ENCODE measurements at regions not wholly inside any gene's neighbourhood (a gene's known extent, or its start where the extent isn't known, plus 50 kb on each side); places are given as distances from the start of the nearest gene placed in this dataset.
"Not testable (repeated sequence)": the region's sequence is repeated elsewhere in the genome, so short reads cannot be mapped to it uniquely, and the experiment has no call there.

- no peak for DNase-seq (ENCODE audit: low read depth in 3 of 3)
These were observed 56.7 kb downstream of the CCDC74A start for GRCh38 chr2:131584380-131584779.

GRCh38 chr2:131584940-131585339 lies 57.3 kb downstream of the CCDC74A start:
- no peak for DNase-seq (ENCODE audit: low read depth in 3 of 3)

- DNase-seq (ENCODE audit: low read depth in 3 of 3) = no peak
These were observed 60.6 kb downstream of the CCDC74A start for GRCh38 chr2:131588152-131588873.

GRCh38 chr2:131589126-131589525 lies 61.4 kb downstream of the CCDC74A start:
- DNase-seq (ENCODE audit: low read depth in 3 of 3) = not testable (repeated sequence)

- no peak for DNase-seq (ENCODE audit: low read depth in 3 of 3)
These were observed 62.7 kb downstream of the CCDC74A start for GRCh38 chr2:131590366-131590765.

GRCh38 chr2:131590896-131591295 lies 63.2 kb downstream of the CCDC74A start:
- DNase-seq (ENCODE audit: low read depth in 3 of 3) = no peak

- not testable (repeated sequence) for DNase-seq (ENCODE audit: low read depth in 3 of 3)
These were observed 68.9 kb downstream of the CCDC74A start for GRCh38 chr2:131596561-131596960.

- not testable (repeated sequence) for DNase-seq (ENCODE audit: low read depth in 3 of 3)
These were observed 74.8 kb downstream of the CCDC74A start for GRCh38 chr2:131602444-131602843.

GRCh38 chr2:131604652-131605051 lies 77.0 kb downstream of the CCDC74A start:
- not testable (repeated sequence) for DNase-seq (ENCODE audit: low read depth in 3 of 3)

GRCh38 chr2:131606366-131606765 lies 78.7 kb downstream of the CCDC74A start:
- DNase-seq (ENCODE audit: low read depth in 3 of 3) = not testable (repeated sequence)

- not testable (repeated sequence) for DNase-seq (ENCODE audit: low read depth in 3 of 3)
These were observed 79.4 kb downstream of the CCDC74A start for GRCh38 chr2:131607056-131607455.

- DNase-seq (ENCODE audit: low read depth in 3 of 3) = not testable (repeated sequence)
These were observed 86.9 kb downstream of the CCDC74A start for GRCh38 chr2:131614539-131614938.

- not testable (repeated sequence) for DNase-seq (ENCODE audit: low read depth in 3 of 3)
These were observed 90.6 kb downstream of the CCDC74A start for GRCh38 chr2:131618320-131618719.

GRCh38 chr2:131622874-131623273 lies 95.2 kb downstream of the CCDC74A start:
- DNase-seq (ENCODE audit: low read depth in 3 of 3) = not testable (repeated sequence)

- not testable (repeated sequence) for DNase-seq (ENCODE audit: low read depth in 3 of 3)
These were observed 98.3 kb downstream of the CCDC74A start for GRCh38 chr2:131626011-131626410.

- DNase-seq (ENCODE audit: low read depth in 3 of 3) = not testable (repeated sequence)
These were observed 98.9 kb downstream of the CCDC74A start for GRCh38 chr2:131626565-131626964.

- not testable (repeated sequence) for DNase-seq (ENCODE audit: low read depth in 3 of 3)
These were observed 100.1 kb downstream of the CCDC74A start for GRCh38 chr2:131627777-131628176.

GRCh38 chr2:131631648-131632047 lies 104.0 kb downstream of the CCDC74A start:
- not testable (repeated sequence) for DNase-seq (ENCODE audit: low read depth in 3 of 3)

- DNase-seq (ENCODE audit: low read depth in 3 of 3) = not testable (repeated sequence)
These were observed 105.7 kb downstream of the CCDC74A start for GRCh38 chr2:131633405-131633804.

GRCh38 chr2:131633827-131634695 lies 106.4 kb downstream of the CCDC74A start:
- not testable (repeated sequence) for DNase-seq (ENCODE audit: low read depth in 3 of 3)

- no peak for DNase-seq (ENCODE audit: low read depth in 3 of 3)
These were observed 107.9 kb downstream of the CCDC74A start for GRCh38 chr2:131635611-131636010.

GRCh38 chr2:131636704-131637308 lies 109.1 kb downstream of the CCDC74A start:
- DNase-seq (ENCODE audit: low read depth in 3 of 3) = not testable (repeated sequence)
